OCI-LY1 (cell line): ENCODE measurements at regions not wholly inside any gene's neighbourhood (a gene's known extent, or its start where the extent isn't known, plus 50 kb on each side); places are given as distances from the start of the nearest gene placed in this dataset.

Experiments used
- EZH2 ChIP-seq: fragments of 200-600 bp; sonication (generic), shearing (Covaris generic); IDR thresholded peaks from 2 replicates; pipeline ENCODE4 v1.8.0; 2017; ENCODE audit warnings: borderline replicate concordance, mixed run types, mild to moderate bottlenecking, antibody characterized with exemption, low read length, moderate library complexity, mixed read lengths
- TF ChIP-seq, protein P1 (sequence below): fragments of 200-600 bp; sonication (generic), shearing (Covaris generic); IDR thresholded peaks from 2 replicates; pipeline ENCODE4 v1.5.1; 2017; ENCODE audit warnings: mild to moderate bottlenecking, antibody characterized with exemption, low read length, moderate library complexity, mixed read lengths

DNA sequence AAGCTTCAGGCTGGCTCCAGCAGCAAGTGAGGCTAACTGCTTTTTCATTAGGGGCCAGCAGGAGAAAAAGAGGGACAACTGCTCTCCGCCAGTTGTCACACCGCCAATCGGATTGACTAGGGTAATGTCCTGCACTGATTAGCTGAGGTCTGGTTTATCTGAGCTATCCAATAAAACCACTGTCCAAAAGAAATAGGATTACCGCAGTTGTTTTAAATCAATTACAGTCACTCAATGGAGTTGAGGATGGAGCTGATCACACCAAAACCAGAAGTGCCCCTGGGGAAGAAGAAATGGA, 351.4 kb upstream of the NPVF start:
- TF ChIP-seq, protein P1, sequence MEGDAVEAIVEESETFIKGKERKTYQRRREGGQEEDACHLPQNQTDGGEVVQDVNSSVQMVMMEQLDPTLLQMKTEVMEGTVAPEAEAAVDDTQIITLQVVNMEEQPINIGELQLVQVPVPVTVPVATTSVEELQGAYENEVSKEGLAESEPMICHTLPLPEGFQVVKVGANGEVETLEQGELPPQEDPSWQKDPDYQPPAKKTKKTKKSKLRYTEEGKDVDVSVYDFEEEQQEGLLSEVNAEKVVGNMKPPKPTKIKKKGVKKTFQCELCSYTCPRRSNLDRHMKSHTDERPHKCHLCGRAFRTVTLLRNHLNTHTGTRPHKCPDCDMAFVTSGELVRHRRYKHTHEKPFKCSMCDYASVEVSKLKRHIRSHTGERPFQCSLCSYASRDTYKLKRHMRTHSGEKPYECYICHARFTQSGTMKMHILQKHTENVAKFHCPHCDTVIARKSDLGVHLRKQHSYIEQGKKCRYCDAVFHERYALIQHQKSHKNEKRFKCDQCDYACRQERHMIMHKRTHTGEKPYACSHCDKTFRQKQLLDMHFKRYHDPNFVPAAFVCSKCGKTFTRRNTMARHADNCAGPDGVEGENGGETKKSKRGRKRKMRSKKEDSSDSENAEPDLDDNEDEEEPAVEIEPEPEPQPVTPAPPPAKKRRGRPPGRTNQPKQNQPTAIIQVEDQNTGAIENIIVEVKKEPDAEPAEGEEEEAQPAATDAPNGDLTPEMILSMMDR = no peak
- TF ChIP-seq EZH2 = no peak
